HG03045 (cell line): ENCODE measurements at regions not wholly inside any gene's neighbourhood (a gene's known extent, or its start where the extent isn't known, plus 50 kb on each side); places are given as distances from the start of the nearest gene placed in this dataset.

ENCODE experiments used
- ATAC-seq: cut with Tn5 transposase; IDR thresholded peaks from one replicate; pipeline ENCODE4 v1.9.1; 2021; ENCODE audit warnings: mild to moderate bottlenecking, moderate library complexity; ENCODE audit not compliant: unreplicated experiment

GRCh38 chr18:44046376-44046975, 634.2 kb upstream of the SETBP1 start:
- no peak for ATAC-seq

- no peak for ATAC-seq
These were observed 633.1 kb upstream of the SETBP1 start for GRCh38 chr18:44047585-44047984.

- no peak for ATAC-seq
These were observed 632.3 kb upstream of the SETBP1 start for GRCh38 chr18:44048435-44048834.

GRCh38 chr18:44048846-44049245, 631.8 kb upstream of the SETBP1 start:
- ATAC-seq = no peak

- no peak for ATAC-seq
These were observed 629.7 kb upstream of the SETBP1 start for GRCh38 chr18:44051026-44051425.

- ATAC-seq = no peak
These were observed 626.2 kb upstream of the SETBP1 start for GRCh38 chr18:44054514-44054913.

GRCh38 chr18:44060197-44060596, 620.5 kb upstream of the SETBP1 start:
- no peak for ATAC-seq

- ATAC-seq = no peak
These were observed 619.2 kb upstream of the SETBP1 start for GRCh38 chr18:44061438-44061837.

- no peak for ATAC-seq
These were observed 618.3 kb upstream of the SETBP1 start for GRCh38 chr18:44062345-44062744.

- ATAC-seq = no peak
These were observed 615.5 kb upstream of the SETBP1 start for GRCh38 chr18:44065206-44065605.

GRCh38 chr18:44066541-44066940, 614.1 kb upstream of the SETBP1 start:
- ATAC-seq = no peak

GRCh38 chr18:44067186-44067585, 613.5 kb upstream of the SETBP1 start:
- ATAC-seq = no peak

- ATAC-seq = no peak
These were observed 605.6 kb upstream of the SETBP1 start for GRCh38 chr18:44075038-44075437.

- no peak for ATAC-seq
These were observed 601.1 kb upstream of the SETBP1 start for GRCh38 chr18:44079606-44080005.

- ATAC-seq = no peak
These were observed 600.6 kb upstream of the SETBP1 start for GRCh38 chr18:44080054-44080453.

- ATAC-seq = no peak
These were observed 591.0 kb upstream of the SETBP1 start for GRCh38 chr18:44089732-44090131.

GRCh38 chr18:44090453-44090852, 590.2 kb upstream of the SETBP1 start:
- ATAC-seq = no peak

GRCh38 chr18:44093253-44093652, 587.4 kb upstream of the SETBP1 start:
- ATAC-seq = no peak

GRCh38 chr18:44096016-44096415, 584.7 kb upstream of the SETBP1 start:
- no peak for ATAC-seq

- no peak for ATAC-seq
These were observed 582.1 kb upstream of the SETBP1 start for GRCh38 chr18:44098551-44099098.

GRCh38 chr18:44107187-44107586, 573.5 kb upstream of the SETBP1 start:
- ATAC-seq = no peak

GRCh38 chr18:44111337-44111736, 569.4 kb upstream of the SETBP1 start:
- ATAC-seq = no peak

- no peak for ATAC-seq
These were observed 562.9 kb upstream of the SETBP1 start for GRCh38 chr18:44117821-44118220.
